Heart right ventricle (tissue), 16 donors: ENCODE measurements at regions not wholly inside any gene's neighbourhood (a gene's known extent, or its start where the extent isn't known, plus 50 kb on each side); places are given as distances from the start of the nearest gene placed in this dataset.

Experiments used
- ATAC-seq, 8 donors: fragments of 200-7000 bp; cut with Tn5 transposase; one replicate each; pipeline ENCODE4 v1.9.1; 2020; ENCODE audit warnings: mild to moderate bottlenecking in 8 of 8, moderate library complexity in 8 of 8, moderate number of reproducible peaks in 1 of 8
- DNase-seq, 2 donors: peaks; one replicate each; pipeline ENCODE4 v3.0.0-alpha.2; 2020
- H3K27ac ChIP-seq, 10 donors: fragments of 200-600 bp; sonication (generic) in 2 of 10; one replicate each; pipeline versions ENCODE4 v1.5.0 to v1.8.0; 2020 to 2022; ENCODE audit warnings: mild to moderate bottlenecking in 3 of 10
- H3K27me3 ChIP-seq, 7 donors: fragments of 200-600 bp; one replicate each; pipeline ENCODE4 v1.8.0; 2021 to 2022; ENCODE audit warnings: mild to moderate bottlenecking in 2 of 7
- H3K36me3 ChIP-seq, 9 donors: fragments of 200-600 bp; sonication (generic) in 1 of 9; one replicate each; pipeline versions ENCODE4 v1.5.0 to v1.8.0; 2020 to 2022; ENCODE audit warnings: mild to moderate bottlenecking in 2 of 9
- H3K4me1 ChIP-seq, 9 donors: fragments of 200-600 bp; sonication (generic) in 1 of 9; one replicate each; pipeline versions ENCODE4 v1.5.0 to v1.8.0; 2020 to 2022; ENCODE audit warnings: mild to moderate bottlenecking in 4 of 9
- H3K4me3 ChIP-seq, 10 donors: fragments of 200-600 bp; sonication (generic) in 2 of 10; one replicate each; pipeline versions ENCODE4 v1.5.0 to v1.8.0; 2020 to 2022; ENCODE audit warnings: mild to moderate bottlenecking in 7 of 10, moderate library complexity in 2 of 10
- H3K9me3 ChIP-seq, 11 donors: fragments of 200-600 bp in 10 of 11; sonication (generic) in 2 of 11; one replicate each; pipeline versions ENCODE4 v1.5.0 to v1.8.0; 2013 to 2022; ENCODE audit warnings: mild to moderate bottlenecking in 2 of 11, control low read depth in 1 of 11, moderate library complexity in 1 of 11
- CTCF ChIP-seq, 9 donors: fragments of 200-600 bp; sonication (generic) in 2 of 9; IDR thresholded peaks; one replicate each; pipeline versions ENCODE4 v1.5.0 to v1.8.0; 2021 to 2022; ENCODE audit warnings: antibody characterized with exemption in 9 of 9, mild to moderate bottlenecking in 5 of 9, moderate library complexity in 1 of 9
- WGBS, 2 donors: extraction: QIAGEN DNeasy Blood & Tissue Kit; methylation state at CpG; one replicate each; pipeline ENCODE4 v1.1.7; 2013; ENCODE audit warnings: inconsistent platforms in 1 of 2; 5-methylcytosine and 5-hydroxymethylcytosine counted together
- intact Hi-C, 10 donors: fragments of 100-400 bp; cut with DNase I; formaldehyde crosslinking; loops; one replicate each; pipeline versions ENCODE4 v1.11.1 to v1.14.2; 2022
- donor health status: Arrhythmogenic right ventricular cardiomyopathy.
- donor health status: ischemic (EF 13 %, LVEDD 7.1; RV severe dilation, severe dysfunction).
- donor health status: healthy with polysubstance abuse.
- donor health status: DM: no; HTN: yes; CAD: no.
- donor health status: DM: no; HTN: no; CAD: no.
- donor health status: ischemic (EF 25% LVEDD 6.9; RV normal size, moderate dysfunction).
- donor health status: ischemic (EF 25% LVEDD 5.7; RV mildly dilated, moderate dysfunction).
- donor health status: healthy.
- donor health status: DM: yes; HTN: yes; CAD: no.
- donor health status: Ischemic cardiomyopathy.
- donor health status: ischemic (EF 35%, LVEDD 5.7; RV mildly dilated, moderate dysfunction).
- donor health status: nonischemic (EF 11% LVEDD 7.7; RV severe dilation, severe dysfunction).
- donor health status: DM: yes; HTN: yes; CAD: no.
- donor health status: PGD.
- donor health status: ischemic (EF 29% LVEDD 5.4; RV normal size, mild dysfunction).
- donor health status: nonischemic (EF 23%, LVEDD 6.1; RV moderate dilation, normal function).

DNA sequence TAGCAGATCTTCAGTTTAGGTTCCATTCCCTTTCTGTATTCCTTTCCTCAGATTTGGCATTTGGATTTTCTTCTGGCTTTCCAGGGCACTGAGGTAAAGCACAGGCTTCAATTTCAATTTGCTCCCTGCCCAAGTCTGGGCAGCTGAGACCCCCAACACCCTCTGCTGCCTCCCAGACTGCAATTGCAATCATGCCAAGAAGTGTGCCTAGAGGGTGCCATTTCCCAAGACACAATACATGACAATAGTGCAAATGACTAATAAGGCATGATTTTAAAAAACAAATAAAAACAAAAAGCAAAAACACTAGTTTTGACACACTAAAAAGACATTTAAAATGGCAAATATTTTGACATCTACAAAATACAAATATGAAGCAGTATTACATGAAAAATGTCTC, 364.8 kb downstream of the EPM2A start:
- TF ChIP-seq CTCF (IDR thresholded peaks at IDR 0.05) = no peak
- Histone ChIP-seq H3K27ac (no peak overlapping the region), H3K4me3 (no peak overlapping the region), H3K27me3 (no peaks in the 10 kb centered on the region), H3K36me3 (no peaks in the 10 kb centered on the region), H3K4me1 (peaks cover 0 to 21% (median 9%) of the 10 kb centered on the region in 9 donors), H3K9me3 (no peaks in the 10 kb centered on the region)
- intact Hi-C loops = no loop called here
- ATAC-seq (no peak), DNase-seq (no peak)

- H3K27ac ChIP-seq = peak overlapping the region; percentile 27 to 82 (median 67)
- no peaks in the 10 kb centered on the region for H3K36me3 ChIP-seq
- WGBS, 2 donors = 13 to 24% methylated on average over 4 of the region's 4 CpGs
- DNase-seq (peak in 1 of 2 donors; percentile 78), ATAC-seq (peak; percentile 94 to 99 (median 96))
- intact Hi-C loops = no loop called here
- H3K27me3 ChIP-seq = no peaks in the 10 kb centered on the region
- peak overlapping the region in 6 of 10 donors; percentile 14 to 28 (median 24) for H3K4me3 ChIP-seq
- peaks cover 0 to 21% (median 9%) of the 10 kb centered on the region in 9 donors for H3K4me1 ChIP-seq
- TF ChIP-seq CTCF (IDR thresholded peaks at IDR 0.05) = no peak
- peaks cover 0 to 8% (median 0%) of the 10 kb centered on the region in 11 donors for H3K9me3 ChIP-seq
Measured at GRCh38 chr6:145372671-145373151, 362.6 kb downstream of the EPM2A start.

- Histone ChIP-seq H3K36me3 (no peaks in the 10 kb centered on the region), H3K4me3 (no peak overlapping the region), H3K4me1 (peaks cover 0 to 21% (median 7%) of the 10 kb centered on the region in 9 donors), H3K27ac (peak overlapping the region in 5 of 10 donors; percentile 47 to 82 (median 70)), H3K27me3 (no peaks in the 10 kb centered on the region), H3K9me3 (peaks cover 0 to 15% (median 0%) of the 10 kb centered on the region in 11 donors)
- 60 to 68% methylated on average over 1 of the region's 1 CpG for WGBS, 2 donors
- TF ChIP-seq CTCF (IDR thresholded peaks at IDR 0.05) = no peak
- intact Hi-C loops = no loop called here
- ATAC-seq (no peak), DNase-seq (no peak)
Measured at GRCh38 chr6:145373826-145374225, 361.5 kb downstream of the EPM2A start.

DNA sequence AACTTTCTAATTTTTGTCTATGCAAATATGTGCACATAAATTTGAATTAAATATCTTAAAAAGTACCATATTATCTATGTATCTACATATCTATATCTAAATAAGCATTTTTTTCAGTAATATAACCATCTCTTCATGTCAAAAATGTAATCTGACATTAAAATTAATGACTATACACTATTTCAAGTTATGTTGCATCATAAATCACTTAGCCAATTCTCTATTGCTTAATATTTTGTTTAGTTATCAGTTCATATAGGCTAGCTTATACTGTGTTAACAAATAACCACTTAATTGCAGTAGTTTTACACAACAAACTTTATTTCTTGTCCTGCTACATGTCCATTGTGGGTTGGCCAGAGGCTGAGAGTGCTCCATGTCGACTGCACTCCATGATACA, 360.8 kb downstream of the EPM2A start:
- TF ChIP-seq CTCF (IDR thresholded peaks at IDR 0.05) = no peak

More for the DNA sequence above, 360.8 kb downstream of the EPM2A start:
- WGBS, 2 donors = 75 to 81% methylated on average over 1 of the region's 1 CpG
- Histone ChIP-seq H3K36me3 (no peaks in the 10 kb centered on the region), H3K9me3 (peaks cover 0 to 15% (median 0%) of the 10 kb centered on the region in 11 donors), H3K4me3 (no peak overlapping the region), H3K27me3 (no peaks in the 10 kb centered on the region), H3K27ac (no peak overlapping the region), H3K4me1 (peaks cover 0 to 21% (median 7%) of the 10 kb centered on the region in 9 donors)
- ATAC-seq (no peak), DNase-seq (no peak)
- intact Hi-C loops = no loop called here
